Osteoblast (primary cell): ENCODE measurements at regions not wholly inside any gene's neighbourhood (a gene's known extent, or its start where the extent isn't known, plus 50 kb on each side); places are given as distances from the start of the nearest gene placed in this dataset.

Source experiments
- DNase-seq: peaks from one replicate; pipeline ENCODE4 v3.0.0; 2011; ENCODE audit warnings: low spot score, mixed read lengths; ENCODE audit not compliant: insufficient read length; ENCODE audit errors: missing footprints
- H2AFZ ChIP-seq: 2 replicates; pipeline ENCODE4 v1.6.0; 2011; ENCODE audit warnings: mild to moderate bottlenecking, low read length
- H3K27ac ChIP-seq: 2 replicates; pipeline ENCODE4 v1.5.1; 2011; ENCODE audit warnings: mild to moderate bottlenecking, low read depth, low read length, moderate library complexity
- H3K27me3 ChIP-seq: 2 replicates; pipeline ENCODE4 v1.6.0; 2012; ENCODE audit warnings: mild to moderate bottlenecking, control low read depth, inconsistent platforms, low read length, moderate library complexity; ENCODE audit not compliant: insufficient read depth
- H3K36me3 ChIP-seq: 2 replicates; pipeline ENCODE4 v1.5.1; 2011; ENCODE audit warnings: mild to moderate bottlenecking, low read length, control low read depth, moderate library complexity; ENCODE audit not compliant: insufficient read depth
- H3K4me1 ChIP-seq: 2 replicates; pipeline ENCODE4 v1.5.1; 2011; ENCODE audit warnings: mild to moderate bottlenecking, low read length, control low read depth, moderate library complexity; ENCODE audit not compliant: insufficient read depth
- H3K4me2 ChIP-seq: 2 replicates; pipeline ENCODE4 v1.6.0; 2011; ENCODE audit warnings: mild to moderate bottlenecking, low read length; ENCODE audit not compliant: insufficient read depth
- H3K4me3 ChIP-seq: fragments of 200-600 bp; sonication (generic); 3 replicates; pipeline ENCODE4 v1.5.1; 2012; ENCODE audit warnings: mild to moderate bottlenecking, low read length, inconsistent platforms; ENCODE audit not compliant: insufficient read depth
- H3K79me2 ChIP-seq: 2 replicates; pipeline ENCODE4 v1.6.0; 2012; ENCODE audit warnings: mild to moderate bottlenecking, low read length, control low read depth, inconsistent platforms; ENCODE audit not compliant: insufficient read depth
- H3K9me3 ChIP-seq: 2 replicates; pipeline ENCODE4 v1.5.1; 2011; ENCODE audit warnings: low read depth, low read length, control low read depth
- H4K20me1 ChIP-seq: 2 replicates; pipeline ENCODE4 v1.6.0; 2012; ENCODE audit warnings: mild to moderate bottlenecking, low read length, control low read depth; ENCODE audit not compliant: insufficient read depth
- CTCF ChIP-seq: IDR thresholded peaks from 2 replicates; pipeline ENCODE4 v1.5.1; 2011; ENCODE audit warnings: mild to moderate bottlenecking, low read depth, low read length, moderate library complexity; ENCODE audit errors: extremely low read depth

GRCh38 chr7:125390981-125391380 is 461.4 kb upstream of the POT1 start:
- Histone ChIP-seq H3K27ac (no peak overlapping the region), H3K4me1 (no peaks in the 10 kb centered on the region), H3K27me3 (no peaks in the 10 kb centered on the region), H2AFZ (no peak overlapping the region), H3K4me2 (no peak overlapping the region), H3K9me3 (peaks cover 3% of the 10 kb centered on the region), H3K36me3 (no peaks in the 10 kb centered on the region), H4K20me1 (no peaks in the 10 kb centered on the region), H3K4me3 (no peak overlapping the region), H3K79me2 (no peaks in the 10 kb centered on the region)
- no peak for TF ChIP-seq CTCF
- DNase-seq: no peak

- no peak for TF ChIP-seq CTCF
- no peaks in the 10 kb centered on the region for H3K4me1 ChIP-seq
- H3K79me2 ChIP-seq: no peaks in the 10 kb centered on the region
- H3K9me3 ChIP-seq: no peaks in the 10 kb centered on the region
- H3K27ac ChIP-seq: no peak overlapping the region
- no peaks in the 10 kb centered on the region for H3K36me3 ChIP-seq
- H3K27me3 ChIP-seq: no peaks in the 10 kb centered on the region
- H4K20me1 ChIP-seq: no peaks in the 10 kb centered on the region
- H2AFZ ChIP-seq: no peak overlapping the region
- no peak for DNase-seq
- H3K4me3 ChIP-seq: no peak overlapping the region
- no peak overlapping the region for H3K4me2 ChIP-seq
Measured at GRCh38 chr7:125386211-125386610, 456.6 kb upstream of the POT1 start.

- H3K4me2 ChIP-seq: no peak overlapping the region
- no peak overlapping the region for H3K4me3 ChIP-seq
- no peak overlapping the region for H2AFZ ChIP-seq
- H3K36me3 ChIP-seq: no peaks in the 10 kb centered on the region
- no peak for DNase-seq
- no peaks in the 10 kb centered on the region for H3K27me3 ChIP-seq
- H3K27ac ChIP-seq: no peak overlapping the region
- no peaks in the 10 kb centered on the region for H3K4me1 ChIP-seq
- H4K20me1 ChIP-seq: no peaks in the 10 kb centered on the region
- H3K79me2 ChIP-seq: no peaks in the 10 kb centered on the region
- TF ChIP-seq CTCF: no peak
- no peaks in the 10 kb centered on the region for H3K9me3 ChIP-seq
Measured at GRCh38 chr7:125383324-125383723, 453.7 kb upstream of the POT1 start.

- Histone ChIP-seq H4K20me1 (no peaks in the 10 kb centered on the region), H3K9me3 (no peaks in the 10 kb centered on the region), H3K79me2 (no peaks in the 10 kb centered on the region), H3K27ac (no peak overlapping the region), H2AFZ (no peak overlapping the region), H3K4me2 (no peak overlapping the region), H3K4me1 (no peaks in the 10 kb centered on the region), H3K36me3 (no peaks in the 10 kb centered on the region), H3K27me3 (no peaks in the 10 kb centered on the region), H3K4me3 (no peak overlapping the region)
- TF ChIP-seq CTCF: no peak
- no peak for DNase-seq
Measured at GRCh38 chr7:125382401-125382800, 452.8 kb upstream of the POT1 start.
